Erythroblast (primary cell): ENCODE measurements at regions not wholly inside any gene's neighbourhood (a gene's known extent, or its start where the extent isn't known, plus 50 kb on each side); places are given as distances from the start of the nearest gene placed in this dataset.

Experiments used
- GATA1 ChIP-seq: IDR thresholded peaks from 2 replicates; pipeline ENCODE4 v1.6.1; 2011; ENCODE audit warnings: low read depth, mild to moderate bottlenecking, control low read depth, low read length, moderate library complexity
- POLR2A ChIP-seq: IDR thresholded peaks from 2 replicates; pipeline ENCODE4 v1.6.1; 2011; ENCODE audit warnings: mild to moderate bottlenecking, low read length

GRCh38 chr7:110224643-110225042, 866.3 kb upstream of the LRRN3 start:
- TF ChIP-seq POLR2A (no peak), GATA1 (no peak)
